ENCODE measurements at regions not wholly inside any gene's neighbourhood (a gene's known extent, or its start where the extent isn't known, plus 50 kb on each side); places are given as distances from the start of the nearest gene placed in this dataset.

GRCh38 chr3:89808680-89809197 is 701.3 kb downstream of the EPHA3 start:
- TF ChIP-seq, protein P1, sequence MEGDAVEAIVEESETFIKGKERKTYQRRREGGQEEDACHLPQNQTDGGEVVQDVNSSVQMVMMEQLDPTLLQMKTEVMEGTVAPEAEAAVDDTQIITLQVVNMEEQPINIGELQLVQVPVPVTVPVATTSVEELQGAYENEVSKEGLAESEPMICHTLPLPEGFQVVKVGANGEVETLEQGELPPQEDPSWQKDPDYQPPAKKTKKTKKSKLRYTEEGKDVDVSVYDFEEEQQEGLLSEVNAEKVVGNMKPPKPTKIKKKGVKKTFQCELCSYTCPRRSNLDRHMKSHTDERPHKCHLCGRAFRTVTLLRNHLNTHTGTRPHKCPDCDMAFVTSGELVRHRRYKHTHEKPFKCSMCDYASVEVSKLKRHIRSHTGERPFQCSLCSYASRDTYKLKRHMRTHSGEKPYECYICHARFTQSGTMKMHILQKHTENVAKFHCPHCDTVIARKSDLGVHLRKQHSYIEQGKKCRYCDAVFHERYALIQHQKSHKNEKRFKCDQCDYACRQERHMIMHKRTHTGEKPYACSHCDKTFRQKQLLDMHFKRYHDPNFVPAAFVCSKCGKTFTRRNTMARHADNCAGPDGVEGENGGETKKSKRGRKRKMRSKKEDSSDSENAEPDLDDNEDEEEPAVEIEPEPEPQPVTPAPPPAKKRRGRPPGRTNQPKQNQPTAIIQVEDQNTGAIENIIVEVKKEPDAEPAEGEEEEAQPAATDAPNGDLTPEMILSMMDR (IDR thresholded peaks at IDR 0.05; ENCODE audit: low read depth, low read length), result no peak
- no peak for TF ChIP-seq EZH2phosphoT487 (IDR thresholded peaks at IDR 0.05; ENCODE audit: low read depth)

All from OCI-LY3 (cell line).